Suprapubic skin (tissue), 4 donors: ENCODE measurements at regions not wholly inside any gene's neighbourhood (a gene's known extent, or its start where the extent isn't known, plus 50 kb on each side); places are given as distances from the start of the nearest gene placed in this dataset.

Experiments
- CTCF ChIP-seq, 2 donors: fragments of 200-600 bp in 1 of 2; fragments of 450-650 bp in 1 of 2; sonication (generic) in 1 of 2; IDR thresholded peaks; one replicate each; pipeline ENCODE4 v1.5.1; 2016 to 2019; ENCODE audit warnings: antibody characterized with exemption in 2 of 2, mild to moderate bottlenecking in 1 of 2, moderate library complexity in 1 of 2
- POLR2A ChIP-seq, 2 donors: fragments of 450-650 bp; IDR thresholded peaks; one replicate each; pipeline ENCODE4 v1.6.1; 2017; ENCODE audit warnings: antibody characterized with exemption in 2 of 2, mild to moderate bottlenecking in 2 of 2, moderate library complexity in 2 of 2
- POLR2AphosphoS5 ChIP-seq, 3 donors: sonication (generic); formaldehyde crosslinking; IDR thresholded peaks; one replicate each; pipeline ENCODE4 v1.6.1; 2017; ENCODE audit warnings: antibody characterized with exemption in 3 of 3

- TF ChIP-seq CTCF (IDR thresholded peaks at IDR 0.05) (no peak), POLR2AphosphoS5 (IDR thresholded peaks at IDR 0.05) (no peak), POLR2A (IDR thresholded peaks at IDR 0.05) (no peak)
Measured at GRCh38 chr13:22468045-22468444, 712.7 kb upstream of the SGCG start.
